Hippocampal formation (tissue), 2 donors: ENCODE measurements at regions not wholly inside any gene's neighbourhood (a gene's known extent, or its start where the extent isn't known, plus 50 kb on each side); places are given as distances from the start of the nearest gene placed in this dataset.
A peak's percentile ranks its signal among the peaks of the same experiment; 100 is the strongest.
"Not testable (repeated sequence)": the region's sequence is repeated elsewhere in the genome, so short reads cannot be mapped to it uniquely, and the experiment has no call there.

Experiments used
- DNase-seq, 2 donors: peaks; one replicate each; lab custom pipeline; 2025; lab: John Stamatoyannopoulos, UW

- DNase-seq: no peak
These were observed 208.7 kb downstream of the SOX2 start for GRCh38 chr3:181920409-181920808.

- no peak for DNase-seq
These were observed 209.5 kb downstream of the SOX2 start for GRCh38 chr3:181921220-181921619.

GRCh38 chr3:181925841-181926240, 214.1 kb downstream of the SOX2 start:
- not testable (repeated sequence) for DNase-seq

DNA sequence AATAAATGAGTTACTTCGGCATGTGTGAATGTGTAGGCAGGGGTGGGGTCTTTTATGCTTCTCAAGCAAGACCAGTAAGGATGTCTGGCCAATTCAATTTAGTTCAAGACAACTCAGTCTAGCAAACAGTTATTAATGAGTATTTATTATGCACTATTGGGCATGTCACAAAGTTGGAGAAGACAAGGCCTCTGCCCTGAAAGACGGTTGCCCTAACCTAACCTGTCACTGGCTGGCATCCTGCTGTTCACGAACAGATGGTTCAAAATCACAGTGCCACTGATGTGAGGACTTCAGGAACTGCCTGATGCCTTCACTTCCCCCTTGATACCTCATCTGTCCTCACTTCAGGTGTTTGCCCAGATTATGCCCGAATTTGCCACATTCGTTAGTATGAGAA, 217.8 kb downstream of the SOX2 start:
- no peak for DNase-seq

DNA sequence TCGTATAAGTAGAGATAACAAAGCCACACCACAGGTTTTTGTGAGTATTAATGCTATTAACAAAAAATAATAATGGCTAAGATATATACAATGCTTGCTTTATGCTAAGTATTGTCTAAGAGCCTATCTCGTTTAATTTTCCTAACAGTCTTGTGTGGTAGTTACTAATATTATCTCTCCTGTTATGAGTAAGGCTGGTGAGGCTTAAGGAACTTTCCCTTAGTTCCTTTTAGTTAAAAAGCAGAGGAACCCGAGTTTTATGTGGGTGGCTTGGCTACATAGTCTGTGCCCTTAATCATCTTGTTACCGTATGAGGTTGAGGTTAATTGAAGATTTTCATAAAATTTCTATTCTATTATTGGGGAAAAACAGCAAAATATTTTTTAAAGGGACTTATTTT, 218.4 kb downstream of the SOX2 start:
- no peak for DNase-seq

DNA sequence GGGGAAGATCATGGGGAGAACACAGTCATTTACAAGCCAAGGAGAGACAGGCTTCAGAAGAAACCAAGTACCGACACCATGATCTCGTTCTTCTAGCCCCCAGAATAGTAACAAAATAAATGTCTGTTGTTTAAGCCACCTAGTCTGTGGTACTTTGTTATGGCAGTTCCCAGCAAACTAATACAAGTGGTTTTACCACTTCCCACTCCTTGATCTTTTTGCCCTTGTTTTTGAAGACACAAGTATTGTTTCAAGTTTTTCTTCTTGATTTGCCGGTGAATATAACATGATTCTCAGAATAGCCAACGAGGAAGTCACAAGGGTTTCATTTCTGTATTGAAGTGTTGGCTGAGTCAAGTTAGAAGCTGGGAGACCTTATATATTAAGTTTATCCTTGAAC, 220.3 kb downstream of the SOX2 start:
- DNase-seq: no peak

GRCh38 chr3:181933052-181933618, 221.4 kb downstream of the SOX2 start:
- DNase-seq: no peak

DNA sequence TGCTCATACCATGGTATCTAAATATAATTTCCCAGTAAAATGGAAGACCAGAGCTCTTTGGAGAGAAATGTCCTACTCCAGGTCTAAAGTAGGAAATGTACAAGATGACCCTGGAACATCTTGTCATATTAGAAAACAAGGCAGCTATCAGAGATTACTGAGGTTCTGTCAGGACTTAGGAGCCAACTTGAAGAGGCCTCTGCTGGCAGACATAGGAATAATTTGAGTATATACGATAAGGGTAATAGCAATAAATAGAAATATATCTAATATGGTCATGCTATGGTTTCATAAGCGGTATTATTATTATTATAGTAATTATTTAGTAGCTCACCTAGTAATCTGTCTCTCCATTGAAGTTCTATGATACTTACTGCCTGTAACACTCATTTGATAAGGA, 224.2 kb downstream of the SOX2 start:
- no peak for DNase-seq

DNA sequence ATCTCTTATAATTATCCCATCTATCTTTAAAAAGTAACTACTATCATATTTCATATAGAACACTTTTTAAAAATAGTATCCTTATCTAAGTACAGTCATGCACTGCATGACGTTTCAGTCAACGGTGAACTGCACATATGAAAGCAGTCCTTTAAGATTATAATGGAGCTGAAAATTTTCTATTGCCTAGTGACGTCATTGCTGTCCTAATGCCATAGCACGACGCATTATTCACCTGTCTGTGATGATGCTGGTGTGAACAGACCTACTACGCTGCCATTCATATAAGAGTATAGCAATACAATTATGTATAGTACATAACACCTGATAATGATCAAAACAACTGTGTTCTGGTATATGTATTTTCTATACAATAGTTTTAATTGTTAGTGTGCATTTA, 225.0 kb downstream of the SOX2 start:
- no peak for DNase-seq

- not testable (repeated sequence) for DNase-seq
These were observed 226.9 kb downstream of the SOX2 start for GRCh38 chr3:181938580-181938979.

- no peak for DNase-seq
These were observed 229.0 kb downstream of the SOX2 start for GRCh38 chr3:181940703-181941102.

GRCh38 chr3:181941250-181941649, 229.5 kb downstream of the SOX2 start:
- DNase-seq: no peak

- no peak for DNase-seq
These were observed 231.6 kb downstream of the SOX2 start for GRCh38 chr3:181943285-181943684.

- no peak for DNase-seq
These were observed 235.9 kb downstream of the SOX2 start for GRCh38 chr3:181947606-181948005.

DNA sequence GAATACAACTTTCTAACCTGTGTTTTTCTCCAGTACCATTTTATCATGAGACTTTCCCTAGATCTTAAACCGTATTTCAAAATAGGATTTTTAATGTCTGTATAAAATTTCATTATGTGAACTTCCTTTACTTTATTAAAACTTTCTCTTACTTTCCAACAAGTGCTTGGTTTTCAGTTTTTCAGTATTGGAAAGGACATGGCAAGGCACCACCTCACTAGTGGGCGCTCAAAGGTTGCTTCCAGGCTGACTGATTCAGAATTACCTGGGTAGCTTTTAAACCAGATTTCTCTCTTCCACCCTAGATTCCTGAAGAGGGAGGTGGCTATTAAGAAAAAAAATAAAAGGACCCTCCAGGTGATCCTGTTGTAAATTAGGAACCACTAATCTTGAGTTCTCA, 236.6 kb downstream of the SOX2 start:
- DNase-seq: no peak

DNA sequence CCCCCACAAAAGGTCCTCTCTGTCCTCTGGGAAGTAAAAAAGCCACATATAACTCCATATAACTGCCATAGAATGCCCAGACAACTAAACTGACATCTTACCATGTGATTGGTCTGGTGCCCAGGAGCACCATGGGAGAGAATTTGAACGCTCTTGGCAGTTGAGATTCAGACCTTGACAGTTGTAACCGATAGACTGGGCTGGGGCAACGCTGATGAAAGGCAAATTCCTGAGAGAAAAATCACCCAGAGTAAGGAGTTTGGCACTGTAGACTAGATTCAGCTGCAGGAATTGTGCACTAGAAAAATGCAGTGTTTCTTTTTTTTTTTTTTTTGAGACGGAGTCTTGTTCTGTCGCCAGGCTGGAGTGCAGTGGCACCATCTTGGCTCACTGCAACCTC, 240.5 kb downstream of the SOX2 start:
- no peak for DNase-seq

- DNase-seq: no peak
These were observed 241.2 kb downstream of the SOX2 start for GRCh38 chr3:181952929-181953328.

GRCh38 chr3:181955566-181955965, 243.8 kb downstream of the SOX2 start:
- no peak for DNase-seq

DNA sequence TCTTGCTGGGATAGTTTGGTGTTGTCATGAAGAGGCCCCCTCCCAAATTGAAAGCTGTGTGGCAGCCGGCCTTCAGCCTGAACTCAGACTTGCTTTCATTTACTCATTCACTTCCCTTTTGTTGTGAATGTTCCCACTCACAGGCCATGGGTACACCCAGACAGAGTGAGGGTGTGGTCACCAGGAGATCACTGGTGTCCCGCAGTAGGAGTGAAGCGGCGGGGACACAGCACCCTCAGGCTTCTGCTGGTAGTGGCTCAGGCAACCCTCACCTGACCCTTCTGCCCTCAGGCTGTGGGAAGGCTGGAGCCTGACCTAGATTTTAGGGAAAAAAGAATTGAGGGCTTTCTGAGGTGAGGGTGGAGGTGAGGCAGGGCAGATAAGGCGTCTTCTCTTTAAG, 244.4 kb downstream of the SOX2 start:
- no peak for DNase-seq

GRCh38 chr3:181966393-181966792, 254.7 kb downstream of the SOX2 start:
- DNase-seq: no peak

DNA sequence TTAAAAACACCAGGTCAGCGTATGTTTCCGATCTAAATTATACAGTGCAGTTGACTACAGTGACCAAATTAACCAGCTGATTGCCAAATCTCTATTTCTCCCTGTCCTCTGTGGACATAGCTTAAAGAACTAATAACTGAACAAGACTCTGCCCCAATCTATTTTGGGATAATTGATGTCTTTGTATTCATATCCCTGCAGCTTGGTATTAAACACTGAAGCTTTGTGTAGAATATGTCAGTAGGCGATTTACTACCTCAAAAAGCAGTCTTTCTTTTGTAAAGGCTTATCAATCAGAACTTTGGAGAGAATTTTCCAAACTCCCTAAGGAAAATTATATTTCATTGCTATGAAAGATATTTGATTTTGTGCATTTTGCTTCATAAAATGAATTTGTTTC, 258.2 kb downstream of the SOX2 start:
- peak in 1 of 2 donors; percentile 0 for DNase-seq

DNA sequence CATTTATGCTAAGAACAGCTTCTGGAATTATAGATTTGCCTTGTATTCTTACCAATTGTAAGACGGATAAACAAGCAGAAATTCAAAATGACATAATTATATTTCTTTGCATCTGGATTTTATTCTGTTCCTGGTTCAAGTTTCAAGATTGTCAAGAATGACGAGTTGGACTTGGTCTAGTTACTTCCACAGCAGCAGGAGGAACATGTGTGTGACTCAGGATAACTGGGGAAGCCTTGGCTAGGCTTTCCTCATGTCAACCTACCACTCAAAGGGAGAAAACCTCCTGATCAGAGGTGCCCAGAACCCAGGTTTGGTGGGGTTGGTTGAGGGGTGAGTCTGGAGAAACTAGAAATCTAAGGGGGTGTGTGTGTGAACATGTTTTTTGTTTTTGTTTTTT, 259.7 kb downstream of the SOX2 start:
- no peak for DNase-seq

DNA sequence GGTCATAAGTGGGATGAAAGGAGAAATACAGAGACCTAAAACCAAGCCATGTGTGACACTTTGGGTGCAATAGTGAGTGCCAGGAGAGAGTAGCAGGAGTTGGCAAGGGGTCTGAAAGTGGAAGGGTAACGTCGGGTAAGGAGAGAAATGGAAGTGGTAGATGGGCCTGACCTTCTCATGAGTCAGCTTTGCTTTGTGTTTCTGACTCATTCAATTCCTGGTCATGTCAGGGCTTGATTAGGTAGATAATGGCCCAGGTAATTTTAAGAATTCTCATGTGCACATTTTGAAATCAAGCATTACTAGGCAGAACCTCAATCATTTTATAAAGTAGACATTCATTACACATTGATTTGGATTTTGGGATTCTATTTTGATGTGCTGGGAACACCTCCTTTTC, 262.5 kb downstream of the SOX2 start:
- DNase-seq: no peak

GRCh38 chr3:181976526-181976925, 264.8 kb downstream of the SOX2 start:
- no peak for DNase-seq

DNA sequence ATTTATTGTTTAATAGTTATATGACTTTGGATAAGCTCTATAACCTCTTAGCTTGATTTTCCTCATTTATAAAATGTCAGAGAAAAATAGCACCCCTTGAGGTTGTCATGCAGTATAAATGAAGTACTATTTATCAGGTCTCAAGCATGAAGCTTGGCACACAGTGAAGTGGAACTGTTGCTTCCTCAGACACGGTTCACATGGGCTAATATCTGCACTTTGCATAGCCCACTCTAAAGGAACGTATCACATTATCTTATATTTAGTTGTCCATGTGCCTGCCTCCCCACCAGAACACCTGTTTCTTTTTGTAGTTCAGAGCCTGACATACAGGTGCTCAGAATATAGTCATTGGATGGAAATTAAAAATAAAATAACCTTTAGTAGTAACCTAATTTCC, 273.7 kb downstream of the SOX2 start:
- no peak for DNase-seq
